DMS153 treated with DMSO at 0.1 percent for 48 hours (cell line): ENCODE measurements at regions not wholly inside any gene's neighbourhood (a gene's known extent, or its start where the extent isn't known, plus 50 kb on each side); places are given as distances from the start of the nearest gene placed in this dataset.

ENCODE experiments used
- DNase-seq: peaks from one replicate; lab custom pipeline; 2025; ENCODE audit not compliant: unreplicated experiment; lab: John Stamatoyannopoulos, UW

- DNase-seq, result no peak
These were observed 60.6 kb upstream of the TRPC7 start for GRCh38 chr5:136425921-136426320.

- peak; percentile 37 for DNase-seq
These were observed 59.7 kb upstream of the TRPC7 start for GRCh38 chr5:136424835-136425584.

GRCh38 chr5:136423944-136424606 is 58.7 kb upstream of the TRPC7 start:
- DNase-seq, result no peak

GRCh38 chr5:136420168-136420898 is 55.0 kb upstream of the TRPC7 start:
- DNase-seq, result peak; percentile 54

GRCh38 chr5:136418301-136418700 is 53.0 kb upstream of the TRPC7 start:
- DNase-seq, result no peak
